CD4-positive, alpha-beta T cell treated with Interleukin-6 for 4 hours (primary cell): ENCODE measurements at regions not wholly inside any gene's neighbourhood (a gene's known extent, or its start where the extent isn't known, plus 50 kb on each side); places are given as distances from the start of the nearest gene placed in this dataset.
"Not testable (repeated sequence)": the region's sequence is repeated elsewhere in the genome, so short reads cannot be mapped to it uniquely, and the experiment has no call there.

Experiments
- DNase-seq: peaks from one replicate; pipeline ENCODE4 v3.0.0-alpha.2; 2020; ENCODE audit warnings: mixed read lengths

DNA sequence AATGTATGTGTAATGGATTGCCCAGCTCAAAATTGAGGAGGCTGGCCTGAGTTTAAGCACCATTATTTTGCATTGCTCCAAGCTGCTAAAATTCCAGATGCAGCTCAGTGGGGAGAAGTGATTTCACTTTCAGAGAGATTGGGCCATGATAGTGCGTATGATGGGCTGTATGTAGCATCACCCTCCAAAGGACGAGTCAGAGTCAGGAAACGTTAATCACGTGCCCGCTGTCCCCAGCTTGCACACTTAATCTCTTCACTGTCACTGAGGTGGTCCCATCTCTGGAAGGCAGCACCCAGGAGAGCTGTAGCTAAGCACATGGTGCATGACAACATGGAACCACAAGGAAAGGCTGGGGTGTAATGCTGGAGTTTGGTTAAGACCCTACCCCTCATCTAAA is 337.4 kb downstream of the ANAPC1 start:
- not testable (repeated sequence) for DNase-seq

DNA sequence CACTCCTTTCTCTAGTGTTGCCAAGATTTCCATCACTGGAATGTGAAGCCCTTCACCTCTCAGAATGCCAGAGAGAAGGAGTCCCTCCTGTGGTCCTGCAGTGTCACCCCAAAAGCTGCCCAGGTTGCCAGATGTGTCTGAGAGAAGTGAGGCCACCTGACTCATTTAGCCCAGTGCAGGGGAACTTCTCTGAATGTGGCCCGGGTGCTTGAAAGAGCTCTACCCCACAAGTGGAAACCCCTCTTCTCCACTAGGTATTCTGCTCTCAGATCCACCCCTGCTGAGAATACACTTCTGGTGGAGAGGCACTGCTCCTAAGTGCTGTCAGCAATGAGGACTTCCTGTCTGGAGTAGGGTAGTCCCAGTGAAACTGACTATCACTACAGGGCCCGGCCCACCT is 334.8 kb downstream of the ANAPC1 start:
- not testable (repeated sequence) for DNase-seq

DNA sequence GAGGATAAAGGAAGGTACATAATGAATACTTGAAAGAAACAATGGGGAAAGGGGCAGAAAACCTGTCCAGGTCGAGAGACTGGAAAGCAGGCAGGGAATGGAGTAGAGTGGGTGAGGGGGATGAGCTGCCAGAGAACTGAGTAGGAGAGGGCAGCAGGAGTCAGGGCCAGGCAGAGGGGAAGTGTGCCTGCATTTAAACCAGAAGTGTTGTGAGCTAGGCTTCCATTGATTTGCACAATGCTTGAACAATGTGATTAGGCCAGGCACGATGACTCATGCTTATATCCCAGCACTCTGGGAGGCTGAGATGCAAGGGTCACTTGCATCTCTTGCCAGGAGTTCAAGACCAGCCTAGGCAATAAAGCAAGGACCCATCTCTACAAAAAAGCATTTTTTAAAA is 332.6 kb downstream of the ANAPC1 start:
- DNase-seq: not testable (repeated sequence)

DNA sequence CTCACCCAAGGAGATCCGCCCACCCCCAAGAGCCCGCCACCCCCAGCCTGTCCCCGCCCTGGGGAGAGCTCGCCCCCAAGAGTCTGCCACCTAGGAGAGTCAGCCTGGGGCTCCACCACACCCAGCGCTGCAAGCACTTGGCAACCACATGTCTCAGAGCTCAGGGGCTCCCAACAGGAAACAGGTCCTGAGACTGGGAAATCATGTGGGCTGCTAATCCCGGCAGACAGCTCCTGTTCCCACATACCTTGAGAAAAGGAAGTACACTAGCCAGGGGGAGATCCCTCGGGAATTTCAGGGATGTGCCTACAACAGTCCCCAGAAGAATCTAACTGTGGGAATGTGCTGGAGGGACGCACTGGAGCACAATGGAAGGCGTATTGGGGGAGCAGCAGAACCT is 331.4 kb downstream of the ANAPC1 start:
- not testable (repeated sequence) for DNase-seq

DNA sequence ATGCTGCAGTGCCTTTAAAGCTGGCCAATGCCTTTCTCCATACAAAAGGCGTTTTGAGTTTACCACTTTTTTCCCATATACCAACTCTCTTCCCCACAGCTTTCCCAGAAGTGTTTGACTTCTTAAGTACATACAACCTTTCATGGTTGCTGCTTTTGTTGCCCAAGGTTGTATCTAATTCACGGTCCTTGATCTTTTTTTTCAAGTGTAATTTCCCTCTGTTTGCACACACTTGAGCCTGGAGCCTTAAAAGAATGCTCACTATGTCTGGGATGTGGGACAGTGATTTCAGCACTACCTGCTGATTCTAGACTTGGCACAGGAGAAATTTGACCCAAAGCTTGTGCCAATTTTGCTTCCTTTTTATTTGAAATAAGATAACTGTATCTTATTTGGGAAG is 324.7 kb downstream of the ANAPC1 start:
- not testable (repeated sequence) for DNase-seq

DNA sequence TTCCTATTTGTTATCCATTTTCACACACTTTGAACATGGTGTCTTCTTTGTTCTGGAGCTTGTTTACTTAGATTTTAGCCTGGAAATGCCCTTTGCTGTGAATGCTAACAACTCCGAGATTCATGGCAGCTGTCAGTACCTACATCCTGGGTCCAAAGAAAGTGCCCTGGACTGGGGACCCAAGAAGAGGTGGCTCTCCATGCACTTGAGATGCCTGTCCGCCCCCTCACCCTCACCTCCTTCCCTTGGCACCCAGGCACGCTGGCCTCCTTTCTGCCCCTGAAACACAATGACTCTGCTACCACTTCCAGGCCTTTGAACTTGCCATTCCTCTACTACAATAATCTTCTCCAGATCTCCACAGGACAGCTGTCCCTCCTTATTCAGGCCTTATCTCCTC is 324.2 kb downstream of the ANAPC1 start:
- not testable (repeated sequence) for DNase-seq

DNA sequence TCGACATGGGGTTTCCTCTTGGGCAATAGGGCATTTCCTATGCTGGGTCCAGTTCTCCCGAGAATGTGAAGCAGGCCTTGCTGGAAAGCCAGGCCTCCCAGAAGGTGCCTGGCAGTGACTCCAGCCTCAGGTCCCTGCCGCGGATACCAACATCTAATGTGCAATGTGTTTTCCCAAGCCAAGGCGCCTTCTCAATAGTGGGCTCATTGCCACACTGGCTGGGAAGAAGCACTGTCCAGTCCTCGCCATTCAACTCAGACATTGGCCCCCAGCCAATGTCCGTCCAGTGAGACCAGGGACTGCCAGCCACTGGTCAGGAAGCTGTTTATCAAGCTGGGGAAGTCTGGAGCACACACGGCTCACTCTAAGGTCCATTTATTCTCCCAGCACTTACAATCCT is 317.9 kb downstream of the ANAPC1 start:
- not testable (repeated sequence) for DNase-seq

DNA sequence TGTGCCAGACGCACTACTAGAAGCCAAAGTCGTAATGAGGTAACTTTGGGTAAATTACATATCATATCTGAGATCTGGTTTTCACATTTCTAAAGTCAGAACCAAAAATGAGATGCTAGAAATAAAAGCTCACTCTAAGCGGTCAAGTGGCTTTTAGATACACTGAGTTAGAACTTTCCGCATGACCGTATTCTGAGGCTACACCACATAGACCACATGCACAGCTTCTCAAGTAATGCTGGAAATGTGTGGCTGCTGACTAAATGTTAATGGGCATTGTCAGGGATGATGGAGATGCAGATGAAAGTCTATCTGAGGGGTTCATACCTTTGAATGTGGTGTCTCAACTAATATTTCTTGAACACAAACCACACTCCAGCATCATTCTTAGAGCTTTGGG is 316.8 kb downstream of the ANAPC1 start:
- not testable (repeated sequence) for DNase-seq

DNA sequence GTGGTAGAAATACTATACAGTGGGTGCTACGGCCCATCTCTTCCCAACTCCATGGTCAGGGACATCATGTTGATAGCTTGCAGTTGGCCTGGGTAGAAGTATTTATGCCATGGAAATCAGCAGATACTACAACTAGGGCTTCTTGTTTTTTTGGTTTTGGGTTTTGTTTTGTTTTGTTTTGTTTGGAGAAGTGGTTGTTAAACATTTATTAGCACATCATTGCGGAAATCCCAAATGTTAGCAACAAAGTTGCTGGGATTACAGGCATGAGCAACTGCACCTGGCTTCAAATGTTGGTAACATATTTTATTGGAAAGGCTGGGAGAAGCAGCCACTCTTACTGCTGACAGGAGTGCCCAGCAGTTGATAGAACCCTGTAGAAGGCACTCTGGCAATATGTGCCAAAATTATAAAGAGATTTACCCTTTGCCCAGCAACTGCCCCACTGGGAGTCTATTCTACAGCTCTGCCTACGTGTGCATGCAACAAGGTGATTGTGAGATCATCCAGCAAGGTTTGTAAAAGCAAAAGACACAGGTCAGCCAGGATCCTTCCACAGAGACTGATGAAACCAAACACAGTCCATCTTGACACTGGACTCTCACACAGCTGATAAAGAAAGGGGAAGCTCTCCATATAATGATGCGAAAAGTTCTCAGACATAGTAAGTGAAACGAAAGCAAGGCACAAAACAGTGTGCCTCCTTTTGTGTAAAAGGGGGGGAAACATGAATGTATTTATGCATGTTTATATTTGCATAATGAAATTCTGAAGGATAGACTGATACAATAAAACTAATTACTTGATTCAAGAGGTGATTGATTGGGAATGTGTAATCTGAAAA is 314.4 kb downstream of the ANAPC1 start:
- not testable (repeated sequence) for DNase-seq

DNA sequence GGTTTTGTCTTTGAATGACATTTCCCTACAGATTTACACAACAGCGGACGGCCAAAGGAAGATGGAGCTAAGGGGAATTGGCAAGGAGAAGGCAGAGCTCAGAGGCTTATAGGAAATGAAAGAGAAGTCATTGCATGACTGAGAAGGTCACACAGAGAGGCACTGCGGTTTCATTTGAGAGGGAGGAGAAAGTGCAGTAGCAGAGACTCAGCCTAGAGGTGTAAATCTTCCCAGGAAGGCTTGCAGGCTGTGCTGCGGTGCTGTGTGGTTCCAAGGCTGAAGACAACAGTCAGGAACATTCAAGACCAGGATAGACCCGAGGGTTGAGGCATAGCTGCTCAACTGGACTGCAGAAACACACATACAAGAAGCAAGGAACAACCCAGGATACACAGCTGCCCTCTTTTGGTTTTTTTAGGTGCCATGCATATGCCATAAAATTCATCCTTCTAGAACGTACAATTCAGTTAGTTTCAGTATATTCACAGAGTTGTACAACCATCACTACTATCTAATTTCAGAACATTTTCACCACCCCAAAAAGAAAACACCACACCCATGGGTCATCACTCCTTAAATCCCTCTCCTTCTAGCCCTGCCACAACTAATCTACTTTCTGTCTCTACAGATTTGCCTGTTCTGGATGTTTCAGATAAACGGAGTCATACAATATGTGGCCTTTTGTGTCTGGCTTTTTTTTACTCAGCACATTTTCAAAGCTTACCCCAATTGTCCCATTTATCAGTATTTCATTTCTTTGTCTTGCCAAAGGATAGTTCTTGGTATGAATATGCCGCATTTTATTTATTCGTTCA is 313.5 kb downstream of the ANAPC1 start:
- not testable (repeated sequence) for DNase-seq

DNA sequence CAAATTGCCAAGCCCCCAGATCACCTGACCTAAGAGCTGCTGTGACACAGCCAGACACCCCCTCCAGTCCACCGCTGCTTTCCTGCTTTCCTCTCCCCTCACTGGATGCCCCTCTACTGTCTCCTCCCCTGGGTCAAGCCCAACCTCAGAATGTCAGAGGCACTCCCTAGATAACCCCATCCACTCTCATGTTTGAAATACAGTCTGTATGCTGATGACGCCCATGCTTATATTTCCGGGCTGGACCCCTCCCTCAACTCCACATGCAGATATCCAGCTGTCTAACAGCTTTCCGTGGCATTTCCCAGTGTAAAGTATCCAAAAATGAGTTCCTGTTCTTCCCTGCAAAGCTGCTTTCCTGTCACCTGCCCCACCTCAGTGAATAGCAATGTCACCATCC is 309.2 kb downstream of the ANAPC1 start:
- DNase-seq: not testable (repeated sequence)

DNA sequence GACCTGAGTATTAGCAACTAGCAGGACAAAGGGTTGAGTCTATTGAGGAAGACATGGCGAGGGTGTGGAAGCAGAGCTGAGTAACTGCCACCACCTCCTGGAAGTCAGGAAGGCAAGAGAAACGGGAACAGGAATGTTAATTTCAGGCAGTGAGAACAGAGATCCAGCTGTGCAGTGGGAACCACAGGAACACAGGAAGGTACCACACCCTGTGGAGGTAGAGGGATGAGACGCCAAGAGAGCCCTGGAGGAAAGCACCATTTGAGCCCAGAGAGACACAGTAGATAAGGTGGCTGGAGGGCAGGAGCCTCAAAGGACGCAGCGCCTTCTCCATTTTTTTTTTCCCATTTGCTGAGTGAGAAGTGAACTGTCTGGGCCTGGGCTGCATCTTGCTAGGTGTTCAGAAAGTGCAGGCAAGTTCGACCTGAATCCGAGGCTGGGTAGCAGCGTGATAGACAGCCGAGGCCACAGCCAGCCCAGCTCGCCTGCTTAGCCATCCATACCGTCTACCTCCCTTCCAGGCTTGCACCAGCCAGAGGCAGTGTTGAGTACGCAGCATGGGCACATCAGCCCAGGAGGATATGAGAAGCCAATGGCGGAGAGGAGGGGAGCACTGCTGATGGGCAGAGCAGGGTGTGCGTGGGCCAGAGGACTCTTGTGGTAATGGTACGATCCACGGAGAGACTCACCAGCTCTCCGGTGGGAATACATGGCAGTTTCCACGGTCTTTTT is 306.7 kb downstream of the ANAPC1 start:
- not testable (repeated sequence) for DNase-seq

DNA sequence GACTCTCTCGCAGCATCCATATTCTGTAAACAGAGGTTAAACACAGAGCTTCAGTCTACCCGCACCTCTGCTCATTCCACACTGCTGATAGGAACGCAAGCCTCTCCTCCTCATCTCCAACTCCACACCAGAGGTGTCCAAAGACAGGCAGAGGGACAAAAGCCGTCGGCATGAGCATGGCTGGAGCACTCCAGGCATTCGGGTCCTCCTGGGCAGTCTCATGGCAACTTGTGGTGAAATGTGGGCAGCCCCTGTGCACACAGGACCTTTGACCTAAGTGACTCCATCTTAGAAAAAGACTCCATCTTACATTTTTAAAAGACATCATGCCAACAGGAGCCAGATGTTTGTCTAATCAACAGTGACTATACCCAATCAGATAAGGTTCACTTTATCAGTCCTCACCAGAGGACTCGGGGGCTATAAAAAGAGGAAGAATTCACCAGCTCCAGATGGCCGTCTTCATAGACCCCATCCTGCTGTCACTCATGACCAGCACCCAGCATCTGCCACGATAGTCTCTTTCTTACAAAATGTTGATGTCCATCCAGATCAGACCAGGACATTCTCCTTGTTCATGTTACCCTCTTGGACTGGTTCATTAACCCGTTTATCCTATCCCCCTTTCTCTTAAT is 304.4 kb downstream of the ANAPC1 start:
- not testable (repeated sequence) for DNase-seq

DNA sequence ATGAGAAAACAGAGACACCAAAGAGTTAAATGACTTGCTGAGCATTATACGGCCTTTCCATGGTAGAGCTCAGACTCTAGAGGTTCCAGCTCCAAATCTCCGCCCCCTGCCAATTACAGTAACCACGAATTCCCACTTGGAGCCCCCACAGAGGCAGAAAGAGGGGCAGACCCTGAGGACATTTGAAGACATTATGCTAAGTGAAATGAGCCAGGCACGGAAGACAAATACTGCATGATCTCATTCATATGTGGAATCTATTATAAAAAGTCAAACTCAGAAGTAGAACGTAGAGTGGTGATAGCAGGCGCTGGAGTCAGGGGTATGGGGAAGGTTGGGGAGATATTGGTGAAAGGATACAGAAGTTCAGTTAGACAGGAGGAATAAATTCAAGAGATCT is 303.4 kb downstream of the ANAPC1 start:
- DNase-seq: not testable (repeated sequence)

DNA sequence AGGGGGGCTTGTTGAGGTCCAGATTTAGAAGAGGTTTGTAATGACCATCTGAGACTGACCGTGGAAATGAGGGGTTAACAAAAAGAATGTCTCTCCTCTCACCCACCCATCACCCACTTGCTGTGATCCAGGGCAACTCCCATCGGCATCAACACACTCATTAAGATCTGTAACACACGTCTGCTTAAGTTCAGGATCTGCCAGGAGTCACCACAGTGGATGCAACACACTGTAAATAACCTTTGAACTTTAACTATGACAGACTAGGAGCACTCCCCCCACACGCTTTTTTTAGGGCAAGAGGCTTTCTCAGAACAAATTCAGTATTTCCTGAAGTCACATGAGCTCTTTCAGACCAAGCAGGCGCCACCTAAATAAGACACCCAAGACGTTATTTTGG is 301.9 kb downstream of the ANAPC1 start:
- DNase-seq: not testable (repeated sequence)

DNA sequence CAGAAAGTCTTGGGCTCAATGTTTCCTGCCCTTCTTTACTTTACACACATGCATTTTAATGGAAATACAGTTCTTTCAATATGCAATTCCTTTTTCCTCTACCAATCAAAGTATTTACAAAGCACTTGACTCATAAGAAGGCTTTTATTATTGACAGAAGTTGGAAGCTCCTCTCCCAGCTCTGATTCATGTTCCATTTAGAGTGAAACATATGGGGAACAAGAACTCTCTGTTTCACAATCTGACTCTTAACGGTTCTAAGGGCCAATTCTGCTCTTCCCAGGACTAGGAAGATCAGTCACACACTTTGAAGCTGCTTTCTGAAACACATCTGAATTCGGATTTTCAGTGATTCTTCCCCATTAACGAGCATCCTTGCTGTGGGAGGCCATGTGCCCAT is 300.5 kb downstream of the ANAPC1 start:
- not testable (repeated sequence) for DNase-seq

DNA sequence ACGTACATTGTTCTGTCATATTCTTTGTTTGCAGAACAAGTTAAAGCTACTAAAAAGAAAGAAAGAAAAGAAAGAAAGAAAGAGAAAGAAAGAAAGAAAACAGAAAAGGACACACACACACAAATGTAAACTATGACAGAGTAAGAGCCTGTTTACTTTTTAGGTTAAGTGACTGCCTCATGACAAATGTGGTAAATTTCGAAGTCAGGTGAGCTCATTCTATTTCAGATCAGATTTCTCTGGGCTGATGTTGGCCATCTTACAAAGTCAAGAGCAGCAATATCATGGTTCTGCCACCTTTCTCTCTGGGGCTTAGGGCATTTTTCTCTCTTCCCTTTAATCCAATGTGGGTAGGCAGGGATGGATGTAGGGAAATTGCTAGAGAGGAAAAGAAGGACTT is 299.5 kb downstream of the ANAPC1 start:
- not testable (repeated sequence) for DNase-seq

DNA sequence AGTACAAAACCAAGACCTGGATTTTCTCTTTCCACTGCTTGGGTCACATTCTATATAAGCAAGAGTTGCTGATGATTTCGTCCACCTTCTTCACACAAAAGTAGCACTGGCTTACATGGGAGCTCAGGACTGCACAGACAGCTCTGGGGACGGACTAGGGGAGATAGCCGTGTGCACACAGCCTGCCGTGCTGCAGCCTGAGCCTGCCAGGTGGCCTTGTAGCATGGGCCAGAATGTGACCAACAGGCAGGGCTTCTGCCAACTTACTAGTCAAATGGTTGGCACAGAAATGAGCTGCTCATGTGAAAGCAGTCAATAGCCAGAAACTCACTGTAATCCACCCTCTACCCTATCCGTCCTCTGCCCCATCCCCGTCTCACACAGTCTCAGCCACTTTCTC is 299.0 kb downstream of the ANAPC1 start:
- not testable (repeated sequence) for DNase-seq

DNA sequence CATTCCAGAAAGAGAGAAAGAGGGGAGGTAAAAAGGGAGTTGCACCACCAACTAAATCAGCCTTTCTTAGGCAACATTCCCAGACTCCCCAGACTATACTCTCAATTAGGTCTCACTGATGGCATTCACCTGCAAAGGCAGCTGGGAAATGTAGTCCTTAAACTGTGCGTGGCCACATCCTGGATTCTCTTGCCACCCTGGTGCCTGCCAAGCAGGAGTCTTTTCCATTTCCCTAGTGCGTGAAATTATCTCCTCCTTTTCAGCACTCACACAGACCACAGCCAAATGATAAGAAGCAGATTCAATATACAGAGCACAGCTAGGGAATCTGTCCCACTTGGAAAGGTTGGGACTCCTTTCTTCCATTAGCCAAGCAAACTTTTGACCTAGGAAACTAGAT is 298.0 kb downstream of the ANAPC1 start:
- not testable (repeated sequence) for DNase-seq

DNA sequence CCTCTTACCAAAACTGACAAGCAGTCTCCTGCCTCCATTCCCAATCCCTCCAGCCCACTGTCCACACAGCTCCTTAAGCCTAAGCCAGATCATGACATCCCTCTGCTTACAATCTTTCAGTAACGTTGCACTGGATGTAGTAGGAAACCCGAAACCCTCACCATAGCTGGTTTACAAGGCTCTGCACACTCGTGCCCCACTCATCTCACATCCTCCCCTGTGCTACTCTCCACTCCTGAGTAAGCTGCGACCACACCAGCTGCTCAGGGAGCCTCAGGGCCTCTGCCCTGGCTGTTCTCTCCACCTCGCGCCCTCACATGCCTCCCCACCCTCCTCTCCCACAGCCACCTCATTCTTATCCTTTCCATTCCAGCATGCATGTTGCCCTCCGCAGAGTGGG is 288.9 kb downstream of the ANAPC1 start:
- DNase-seq: not testable (repeated sequence)

DNA sequence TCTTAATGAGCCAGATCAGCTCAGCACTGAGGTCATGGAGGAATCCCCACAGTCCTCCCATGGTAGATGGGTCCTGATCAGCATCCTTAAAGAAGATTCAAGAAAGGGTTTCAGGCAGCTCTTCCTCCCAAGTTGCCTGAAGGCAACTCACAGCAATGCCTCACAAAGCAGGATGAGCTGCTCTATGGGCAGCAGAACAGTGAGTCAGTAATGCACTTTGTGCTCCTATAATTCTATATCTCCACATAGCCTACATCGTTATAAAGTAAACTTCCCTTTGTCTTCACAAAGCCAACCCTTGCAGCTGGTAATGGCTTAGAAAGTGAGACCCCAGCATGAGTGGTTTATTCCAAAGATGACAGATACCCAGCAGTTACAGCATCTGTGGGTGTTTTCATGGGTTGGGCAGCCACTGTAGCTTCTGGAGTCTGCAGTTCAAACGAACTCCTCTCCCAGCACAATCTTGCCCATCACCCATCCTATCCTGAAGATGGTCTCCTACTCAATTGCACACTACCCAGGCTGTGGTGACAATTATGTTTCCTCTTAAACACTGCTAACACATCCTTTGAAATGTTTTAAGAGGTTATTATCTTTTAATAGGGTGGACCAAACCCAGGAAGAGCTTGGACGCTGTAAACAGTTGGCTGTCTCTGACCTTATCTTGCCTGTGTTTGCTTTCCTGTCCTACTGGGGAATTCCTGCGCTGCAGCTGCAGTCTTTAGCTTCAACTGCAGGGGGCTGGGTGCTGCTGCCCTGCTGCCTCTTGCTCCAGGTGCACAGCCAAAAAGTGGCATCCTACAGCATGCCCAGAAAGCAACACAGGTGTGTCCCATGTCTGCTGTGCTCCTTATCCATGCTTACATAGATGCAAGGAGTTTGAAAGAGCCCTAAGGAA is 286.9 kb downstream of the ANAPC1 start:
- DNase-seq: not testable (repeated sequence)

DNA sequence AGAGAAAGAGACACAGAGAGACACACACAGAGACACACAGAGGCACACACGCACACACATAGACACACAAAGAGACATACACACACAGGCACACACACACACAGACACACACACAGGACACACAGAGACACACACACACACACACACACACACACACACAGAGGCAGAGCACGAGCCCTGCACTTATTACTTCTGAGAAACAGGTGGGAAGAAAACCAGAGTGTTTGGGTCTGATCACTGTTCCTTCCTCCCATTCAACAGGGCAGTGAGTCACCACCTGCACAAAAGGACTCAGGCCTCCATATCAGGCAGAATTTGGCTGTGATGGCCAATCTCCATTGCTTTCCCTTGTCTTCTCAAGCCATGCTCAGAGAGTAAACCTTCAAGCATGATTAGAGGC is 285.0 kb downstream of the ANAPC1 start:
- not testable (repeated sequence) for DNase-seq
